ENCODE measurements at regions not wholly inside any gene's neighbourhood (a gene's known extent, or its start where the extent isn't known, plus 50 kb on each side); places are given as distances from the start of the nearest gene placed in this dataset.

DNA sequence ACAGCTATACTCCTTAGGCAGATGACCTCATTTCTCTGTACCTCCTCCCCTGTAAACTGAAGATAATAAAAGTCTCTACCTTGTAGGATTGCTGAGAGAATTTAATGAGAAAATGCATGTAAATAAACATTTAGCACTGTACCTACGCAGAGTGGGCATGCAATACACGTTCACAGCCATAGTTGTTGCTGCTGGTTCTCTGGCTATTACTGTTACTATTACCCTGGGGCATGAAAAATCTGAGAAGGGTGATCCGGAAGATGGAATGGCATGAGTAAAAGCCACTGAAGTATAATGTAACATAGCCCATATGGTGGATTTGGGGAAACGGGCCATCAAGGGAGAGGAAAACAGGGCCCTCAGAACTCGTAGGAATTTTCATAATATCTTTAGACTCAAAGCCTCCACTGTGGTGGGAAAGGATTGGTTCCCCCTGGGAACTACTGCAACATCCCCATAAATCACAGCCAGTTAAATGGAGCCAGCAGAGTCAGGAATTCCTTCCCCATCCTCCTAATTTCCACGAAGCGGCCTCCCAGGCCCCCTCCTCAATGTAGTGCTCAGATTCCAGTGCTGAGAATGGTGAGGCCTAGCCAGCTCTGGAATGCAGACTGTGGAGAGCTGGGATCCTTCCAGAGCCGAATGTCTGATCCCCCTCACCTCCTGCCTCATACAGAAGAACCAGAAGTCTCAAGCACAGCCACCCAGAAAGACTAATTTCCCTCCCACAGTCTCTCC, 205.3 kb downstream of the MN1 start:
- TF ChIP-seq, protein P1, sequence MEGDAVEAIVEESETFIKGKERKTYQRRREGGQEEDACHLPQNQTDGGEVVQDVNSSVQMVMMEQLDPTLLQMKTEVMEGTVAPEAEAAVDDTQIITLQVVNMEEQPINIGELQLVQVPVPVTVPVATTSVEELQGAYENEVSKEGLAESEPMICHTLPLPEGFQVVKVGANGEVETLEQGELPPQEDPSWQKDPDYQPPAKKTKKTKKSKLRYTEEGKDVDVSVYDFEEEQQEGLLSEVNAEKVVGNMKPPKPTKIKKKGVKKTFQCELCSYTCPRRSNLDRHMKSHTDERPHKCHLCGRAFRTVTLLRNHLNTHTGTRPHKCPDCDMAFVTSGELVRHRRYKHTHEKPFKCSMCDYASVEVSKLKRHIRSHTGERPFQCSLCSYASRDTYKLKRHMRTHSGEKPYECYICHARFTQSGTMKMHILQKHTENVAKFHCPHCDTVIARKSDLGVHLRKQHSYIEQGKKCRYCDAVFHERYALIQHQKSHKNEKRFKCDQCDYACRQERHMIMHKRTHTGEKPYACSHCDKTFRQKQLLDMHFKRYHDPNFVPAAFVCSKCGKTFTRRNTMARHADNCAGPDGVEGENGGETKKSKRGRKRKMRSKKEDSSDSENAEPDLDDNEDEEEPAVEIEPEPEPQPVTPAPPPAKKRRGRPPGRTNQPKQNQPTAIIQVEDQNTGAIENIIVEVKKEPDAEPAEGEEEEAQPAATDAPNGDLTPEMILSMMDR (IDR thresholded peaks at IDR 0.05): no peak
- Histone ChIP-seq H3K4me3 (ENCODE audit: low read depth, low read length) (no peak overlapping the region), H3K9ac (no peak overlapping the region), H3K27me3 (ENCODE audit: control insufficient read depth, insufficient read depth, low read length) (no peaks in the 10 kb centered on the region), H3K4me2 (ENCODE audit: low read length) (no peak overlapping the region), H3K27ac (no peak overlapping the region), H3K79me2 (no peaks in the 10 kb centered on the region), H3K9me3 (ENCODE audit: control insufficient read depth, low read length) (no peaks in the 10 kb centered on the region), H2AFZ (no peak overlapping the region), H3K4me1 (no peaks in the 10 kb centered on the region), H3K36me3 (ENCODE audit: control insufficient read depth, insufficient read depth, low read length) (no peaks in the 10 kb centered on the region)

DNA sequence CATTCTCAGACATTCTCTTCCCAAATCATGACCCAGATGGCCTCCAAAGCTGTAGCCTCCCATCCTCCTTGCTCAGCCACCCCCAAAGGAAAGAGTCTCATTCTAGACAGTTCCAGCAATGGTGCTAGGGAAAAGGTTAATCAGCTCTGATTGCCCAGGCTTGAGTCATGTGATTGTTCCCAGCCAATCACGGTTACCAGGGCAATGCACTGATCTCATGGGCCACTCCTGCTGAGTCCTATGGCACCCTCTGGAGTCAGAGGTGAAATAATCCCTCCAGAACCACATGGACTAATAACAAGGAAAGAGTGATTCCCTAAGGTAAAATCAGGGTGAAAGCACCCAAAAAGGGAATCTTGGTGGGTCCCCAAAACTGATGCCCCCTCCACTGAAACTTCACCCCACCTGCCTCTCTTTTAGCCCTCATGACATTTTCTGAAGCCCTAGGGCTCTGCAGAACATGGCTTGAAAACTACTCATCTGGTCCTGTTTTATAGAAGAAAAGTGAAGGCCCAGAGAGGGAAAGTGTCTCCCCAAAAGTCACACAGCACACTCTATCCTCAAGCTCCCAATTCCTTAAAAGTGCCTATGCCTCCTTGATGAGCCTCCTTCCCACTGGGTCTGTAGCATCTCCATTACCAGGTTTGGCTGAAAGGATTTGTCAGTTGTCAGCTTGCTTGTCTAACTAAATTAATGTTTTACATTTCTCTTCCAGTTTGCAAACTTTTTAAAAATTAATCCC, 203.7 kb downstream of the MN1 start:
- no peaks in the 10 kb centered on the region for H3K9me3 ChIP-seq (ENCODE audit: control insufficient read depth, low read length)
- no peaks in the 10 kb centered on the region for H3K27me3 ChIP-seq (ENCODE audit: control insufficient read depth, insufficient read depth, low read length)
- H3K27ac ChIP-seq: no peak overlapping the region
- H3K4me2 ChIP-seq (ENCODE audit: low read length): no peak overlapping the region
- TF ChIP-seq, protein P1 (IDR thresholded peaks at IDR 0.05): no peak
- H3K79me2 ChIP-seq: no peaks in the 10 kb centered on the region
- H2AFZ ChIP-seq: no peak overlapping the region
- H3K4me1 ChIP-seq: no peaks in the 10 kb centered on the region
- no peak overlapping the region for H3K9ac ChIP-seq
- no peaks in the 10 kb centered on the region for H3K36me3 ChIP-seq (ENCODE audit: control insufficient read depth, insufficient read depth, low read length)
- no peak overlapping the region for H3K4me3 ChIP-seq (ENCODE audit: low read depth, low read length)

DNA sequence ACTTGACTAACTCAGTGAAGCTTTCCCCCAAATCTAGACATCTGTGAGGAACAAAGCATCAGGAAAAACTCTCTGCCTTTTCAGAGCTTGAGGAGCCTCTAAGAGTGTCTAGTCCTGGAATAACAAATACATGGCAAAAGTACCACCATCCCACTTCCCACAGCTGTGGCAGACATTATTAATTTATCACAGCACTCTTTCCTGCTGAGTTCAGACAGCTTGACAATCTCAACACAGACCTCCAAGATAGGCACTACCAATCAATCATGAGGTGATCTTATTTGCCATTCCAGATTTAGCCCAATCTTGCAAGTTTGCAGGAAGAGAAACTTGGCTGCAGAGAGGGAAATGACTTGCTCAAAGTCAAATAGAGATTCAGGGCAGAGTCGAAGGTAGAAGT, 202.8 kb downstream of the MN1 start:
- Histone ChIP-seq H2AFZ (no peak overlapping the region), H3K36me3 (ENCODE audit: control insufficient read depth, insufficient read depth, low read length) (no peaks in the 10 kb centered on the region), H3K27ac (no peak overlapping the region), H3K4me1 (no peaks in the 10 kb centered on the region), H3K9ac (no peak overlapping the region), H3K79me2 (no peaks in the 10 kb centered on the region), H3K4me2 (ENCODE audit: low read length) (no peak overlapping the region), H3K27me3 (ENCODE audit: control insufficient read depth, insufficient read depth, low read length) (no peaks in the 10 kb centered on the region), H3K4me3 (ENCODE audit: low read depth, low read length) (no peak overlapping the region), H3K9me3 (ENCODE audit: control insufficient read depth, low read length) (no peaks in the 10 kb centered on the region)
- TF ChIP-seq, protein P1 (IDR thresholded peaks at IDR 0.05): no peak

DNA sequence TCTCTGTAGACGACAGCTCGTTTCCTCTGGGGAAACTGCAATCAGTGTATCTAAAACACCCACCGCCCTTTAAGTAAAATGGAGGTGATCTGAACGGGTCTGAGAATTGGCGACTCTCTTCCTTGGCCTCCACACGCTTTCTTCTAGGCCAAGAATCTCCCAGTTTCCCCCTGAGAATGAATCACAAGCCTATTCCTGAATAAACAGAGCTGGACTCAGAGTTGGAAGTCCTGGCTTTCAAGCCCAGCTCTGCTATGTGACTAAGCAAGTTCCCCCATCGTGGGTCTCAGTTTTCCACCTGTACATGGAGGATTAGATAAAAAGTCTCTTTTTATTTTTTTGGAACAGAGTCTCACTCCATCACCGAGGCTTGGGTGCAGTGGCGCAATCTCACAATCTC, 200.4 kb downstream of the MN1 start:
- Histone ChIP-seq H3K79me2 (no peaks in the 10 kb centered on the region), H3K9me3 (ENCODE audit: control insufficient read depth, low read length) (no peaks in the 10 kb centered on the region), H3K9ac (no peak overlapping the region), H3K4me3 (ENCODE audit: low read depth, low read length) (no peak overlapping the region), H3K36me3 (ENCODE audit: control insufficient read depth, insufficient read depth, low read length) (no peaks in the 10 kb centered on the region), H3K27me3 (ENCODE audit: control insufficient read depth, insufficient read depth, low read length) (no peaks in the 10 kb centered on the region), H3K27ac (no peak overlapping the region), H3K4me1 (no peaks in the 10 kb centered on the region), H3K4me2 (ENCODE audit: low read length) (no peak overlapping the region), H2AFZ (no peak overlapping the region)
- TF ChIP-seq, protein P1 (IDR thresholded peaks at IDR 0.05): no peak
